Liver (tissue), 7 donors: ENCODE measurements at regions not wholly inside any gene's neighbourhood (a gene's known extent, or its start where the extent isn't known, plus 50 kb on each side); places are given as distances from the start of the nearest gene placed in this dataset.
A peak's percentile ranks its signal among the peaks of the same experiment; 100 is the strongest.

ENCODE experiments used
- DNase-seq: peaks from one replicate; pipeline ENCODE4 v3.0.0-alpha.2; 2017; ENCODE audit warnings: low spot score
- H3K27ac ChIP-seq, 2 donors: one replicate each; pipeline ENCODE4 v1.7.0; 2013; ENCODE audit warnings: inconsistent platforms in 2 of 2, low read length in 2 of 2, control low read depth in 1 of 2, low read depth in 1 of 2, mild to moderate bottlenecking in 1 of 2
- H3K27me3 ChIP-seq, 4 donors: one replicate each; pipeline versions ENCODE4 v1.6.1 to v1.7.0; 2013; ENCODE audit warnings: low read length in 3 of 4, inconsistent platforms in 1 of 4, mild to moderate bottlenecking in 1 of 4, moderate library complexity in 1 of 4; ENCODE audit not compliant: control insufficient read depth in 4 of 4, insufficient read depth in 4 of 4
- H3K36me3 ChIP-seq, 4 donors: one replicate each; pipeline versions ENCODE4 v1.6.1 to v1.7.0; 2013; ENCODE audit warnings: low read length in 3 of 4, mild to moderate bottlenecking in 3 of 4, low read depth in 1 of 4, moderate library complexity in 1 of 4; ENCODE audit not compliant: control insufficient read depth in 4 of 4, insufficient read depth in 3 of 4
- H3K4me1 ChIP-seq, 4 donors: one replicate each; pipeline versions ENCODE4 v1.6.1 to v1.7.0; 2013; ENCODE audit warnings: low read length in 3 of 4, mild to moderate bottlenecking in 3 of 4, moderate library complexity in 1 of 4; ENCODE audit not compliant: control insufficient read depth in 4 of 4, insufficient read depth in 4 of 4
- H3K4me3 ChIP-seq, 3 donors: one replicate each; pipeline versions ENCODE4 v1.6.1 to v1.7.0; 2013; ENCODE audit warnings: low read length in 3 of 3, control low read depth in 1 of 3, low read depth in 1 of 3, mild to moderate bottlenecking in 1 of 3
- H3K9ac ChIP-seq, 2 donors: one replicate each; pipeline ENCODE4 v1.7.0; 2013; ENCODE audit warnings: low read length in 2 of 2, mild to moderate bottlenecking in 2 of 2, moderate library complexity in 2 of 2, control low read depth in 1 of 2, low read depth in 1 of 2
- H3K9me3 ChIP-seq, 4 donors: one replicate each; pipeline versions ENCODE4 v1.6.1 to v1.7.0; 2013; ENCODE audit warnings: low read length in 3 of 4; ENCODE audit not compliant: control insufficient read depth in 4 of 4
- FOXA1 ChIP-seq: IDR thresholded peaks from 2 replicates; pipeline ENCODE4 v1.6.1; 2016; ENCODE audit warnings: antibody characterized with exemption
- FOXA2 ChIP-seq: IDR thresholded peaks from 2 replicates; pipeline ENCODE4 v1.6.1; 2016; ENCODE audit warnings: antibody characterized with exemption
- HNF4A ChIP-seq, 2 donors: conservative IDR thresholded peaks; 2 replicates each; pipeline ENCODE4 v1.6.1; 2016; ENCODE audit warnings: antibody characterized with exemption in 2 of 2, mild to moderate bottlenecking in 2 of 2
- RAD21 ChIP-seq, 2 donors: IDR thresholded peaks; 2 replicates each; pipeline ENCODE4 v1.6.1; 2016; ENCODE audit warnings: antibody characterized with exemption in 2 of 2, mild to moderate bottlenecking in 2 of 2
- RXRA ChIP-seq, 2 donors: IDR thresholded peaks; 2 replicates each; pipeline ENCODE4 v1.6.1; 2017 to 2018; ENCODE audit warnings: antibody characterized with exemption in 2 of 2, mild to moderate bottlenecking in 1 of 2
- WGBS: extraction: QIAGEN DNeasy Blood & Tissue Kit; methylation state at CpG from one replicate; pipeline ENCODE4 v1.1.7; 2013; 5-methylcytosine and 5-hydroxymethylcytosine counted together
- TF ChIP-seq, protein P1 (sequence below): IDR thresholded peaks from 2 replicates; pipeline ENCODE4 v1.6.1; 2016; ENCODE audit warnings: antibody characterized with exemption
- TF ChIP-seq, protein P2 (sequence below): IDR thresholded peaks from 2 replicates; pipeline ENCODE4 v1.6.1; 2016; ENCODE audit warnings: antibody characterized with exemption
- donor health status: healthy.
- donor health status: healthy.
- donor health status: healthy.
- donor health status: healthy.

DNA sequence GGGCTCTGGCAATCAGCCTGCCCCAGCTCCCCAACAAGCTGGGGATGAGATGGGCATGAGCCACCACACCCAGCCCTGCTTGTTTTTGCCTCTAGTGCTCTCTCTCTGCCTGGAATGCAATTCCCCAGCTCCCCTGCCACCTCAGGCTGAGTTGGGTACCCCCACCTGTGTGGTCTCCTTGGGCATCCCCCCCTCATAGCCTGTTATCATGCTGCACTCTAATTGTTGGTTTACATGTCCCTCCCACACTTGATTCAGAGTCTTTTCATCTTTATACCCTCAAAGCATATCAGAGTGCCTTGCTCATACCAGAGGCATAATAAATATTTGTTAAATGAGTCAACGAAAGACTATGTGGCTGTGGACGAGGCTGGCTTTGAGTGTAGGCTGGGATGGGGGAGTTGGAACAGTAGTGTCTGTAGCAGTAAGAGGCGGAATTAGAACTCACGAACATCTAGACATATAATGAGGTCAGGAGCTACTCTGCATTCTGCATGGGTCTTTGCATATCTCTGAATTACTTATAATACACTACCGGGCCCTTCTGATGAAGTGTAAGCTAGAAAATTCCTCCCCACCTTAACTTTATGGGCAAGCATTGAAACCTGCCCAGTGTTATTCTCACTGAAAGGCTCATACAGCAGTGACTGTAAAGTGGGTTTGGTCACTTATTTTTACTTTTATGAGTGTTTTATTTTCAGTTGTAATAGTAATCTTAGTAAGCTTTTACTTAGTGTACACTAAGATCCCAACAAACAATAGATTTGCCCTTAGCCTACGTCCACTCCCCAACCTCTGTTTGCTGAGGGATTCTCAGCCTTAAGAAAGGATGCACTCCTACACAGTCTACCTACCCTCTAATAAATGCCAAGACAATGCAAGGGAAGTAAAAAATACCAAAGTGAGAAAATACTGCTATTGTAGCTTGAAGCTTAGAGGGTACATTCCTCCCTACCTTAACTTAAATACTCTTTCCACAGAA lies 58.7 kb downstream of the EDN1 start:
- WGBS = 76% methylated on average over 6 of the region's 6 CpGs
- Histone ChIP-seq H3K27me3 (no peaks in the 10 kb centered on the region), H3K36me3 (no peaks in the 10 kb centered on the region), H3K27ac (no peak overlapping the region), H3K9me3 (no peaks in the 10 kb centered on the region), H3K4me1 (peaks cover 7 to 19% (median 11%) of the 10 kb centered on the region in 4 donors), H3K4me3 (no peak overlapping the region), H3K9ac (no peak overlapping the region)
- DNase-seq = no peak
- no peak for TF ChIP-seq FOXA2
- no peak for TF ChIP-seq RAD21 (IDR thresholded peaks at IDR 0.05)
- no peak for TF ChIP-seq FOXA1

- no peaks in the 10 kb centered on the region for H3K9me3 ChIP-seq
- no peaks in the 10 kb centered on the region for H3K27me3 ChIP-seq
- no peaks in the 10 kb centered on the region for H3K36me3 ChIP-seq
- TF ChIP-seq, protein P1, sequence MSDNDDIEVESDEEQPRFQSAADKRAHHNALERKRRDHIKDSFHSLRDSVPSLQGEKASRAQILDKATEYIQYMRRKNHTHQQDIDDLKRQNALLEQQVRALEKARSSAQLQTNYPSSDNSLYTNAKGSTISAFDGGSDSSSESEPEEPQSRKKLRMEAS = no peak
- WGBS = 97% methylated on average over 1 of the region's 1 CpG
- no peak overlapping the region for H3K9ac ChIP-seq
- no peak for DNase-seq
- no peak overlapping the region for H3K4me3 ChIP-seq
- no peak overlapping the region for H3K27ac ChIP-seq
- peaks cover 0 to 6% (median 4%) of the 10 kb centered on the region in 4 donors for H3K4me1 ChIP-seq
These were observed 60.5 kb downstream of the EDN1 start for GRCh38 chr6:12350644-12351170.

GRCh38 chr6:12351672-12352071 lies 61.5 kb downstream of the EDN1 start:
- Histone ChIP-seq H3K9ac (no peak overlapping the region), H3K4me1 (peaks cover 0 to 6% (median 4%) of the 10 kb centered on the region in 4 donors), H3K36me3 (no peaks in the 10 kb centered on the region), H3K4me3 (no peak overlapping the region), H3K9me3 (no peaks in the 10 kb centered on the region), H3K27me3 (no peaks in the 10 kb centered on the region), H3K27ac (no peak overlapping the region)
- DNase-seq = no peak
- TF ChIP-seq, protein P2, sequence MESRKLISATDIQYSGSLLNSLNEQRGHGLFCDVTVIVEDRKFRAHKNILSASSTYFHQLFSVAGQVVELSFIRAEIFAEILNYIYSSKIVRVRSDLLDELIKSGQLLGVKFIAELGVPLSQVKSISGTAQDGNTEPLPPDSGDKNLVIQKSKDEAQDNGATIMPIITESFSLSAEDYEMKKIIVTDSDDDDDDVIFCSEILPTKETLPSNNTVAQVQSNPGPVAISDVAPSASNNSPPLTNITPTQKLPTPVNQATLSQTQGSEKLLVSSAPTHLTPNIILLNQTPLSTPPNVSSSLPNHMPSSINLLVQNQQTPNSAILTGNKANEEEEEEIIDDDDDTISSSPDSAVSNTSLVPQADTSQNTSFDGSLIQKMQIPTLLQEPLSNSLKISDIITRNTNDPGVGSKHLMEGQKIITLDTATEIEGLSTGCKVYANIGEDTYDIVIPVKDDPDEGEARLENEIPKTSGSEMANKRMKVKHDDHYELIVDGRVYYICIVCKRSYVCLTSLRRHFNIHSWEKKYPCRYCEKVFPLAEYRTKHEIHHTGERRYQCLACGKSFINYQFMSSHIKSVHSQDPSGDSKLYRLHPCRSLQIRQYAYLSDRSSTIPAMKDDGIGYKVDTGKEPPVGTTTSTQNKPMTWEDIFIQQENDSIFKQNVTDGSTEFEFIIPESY = no peak

DNA sequence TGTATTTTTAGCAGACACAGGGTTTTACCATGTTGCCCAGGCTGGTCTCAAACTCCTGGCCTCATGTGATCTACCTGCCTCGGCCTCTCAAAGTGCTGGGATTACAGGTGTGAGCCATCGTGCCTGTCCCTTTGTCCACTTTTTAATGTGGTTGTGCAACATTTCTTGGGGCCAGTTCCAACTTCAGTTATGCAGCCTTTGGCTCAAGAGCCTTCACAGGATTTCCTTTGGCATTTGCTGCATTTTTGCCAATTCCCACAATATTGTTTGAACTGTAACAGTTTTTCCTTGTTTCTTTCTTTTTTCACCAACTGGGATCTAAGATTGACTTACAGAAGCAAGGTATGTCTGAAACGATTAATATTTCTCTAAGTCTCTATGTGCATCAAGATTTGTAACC lies 63.6 kb downstream of the EDN1 start:
- Histone ChIP-seq H3K27me3 (no peaks in the 10 kb centered on the region), H3K36me3 (no peaks in the 10 kb centered on the region), H3K4me1 (peaks cover 0 to 6% (median 4%) of the 10 kb centered on the region in 4 donors), H3K27ac (no peak overlapping the region), H3K9me3 (no peaks in the 10 kb centered on the region), H3K4me3 (no peak overlapping the region), H3K9ac (no peak overlapping the region)
- TF ChIP-seq, protein P1 = peak; percentile 15
- peak in 1 of 2 donors; percentile 47 for TF ChIP-seq RAD21 (IDR thresholded peaks at IDR 0.05)
- TF ChIP-seq RXRA (IDR thresholded peaks at IDR 0.05) = peak; percentile 26 to 40
- TF ChIP-seq, protein P2 = no peak
- peak; percentile 39 to 49 for TF ChIP-seq HNF4A (conservative IDR thresholded peaks at IDR 0.05)
- WGBS = 44% methylated on average over 3 of the region's 3 CpGs
- no peak for DNase-seq
